GM12891 (cell line): ENCODE measurements at regions not wholly inside any gene's neighbourhood (a gene's known extent, or its start where the extent isn't known, plus 50 kb on each side); places are given as distances from the start of the nearest gene placed in this dataset.

ENCODE experiments used
- DNase-seq: peaks from one replicate; pipeline ENCODE4 v3.0.0; 2011; ENCODE audit warnings: low spot score; ENCODE audit not compliant: insufficient read length
- FAIRE-seq: peaks from 2 replicates; lab custom pipeline; 2011; peaks lifted over from hg19 to GRCh38; lab: Jason Lieb, UNC
- PAX5 ChIP-seq: IDR thresholded peaks from 2 replicates; pipeline ENCODE4 v1.6.1; 2011; ENCODE audit warnings: low read length, moderate library complexity, mild to moderate bottlenecking; ENCODE audit not compliant: insufficient read depth, severe bottlenecking
- POLR2A ChIP-seq: IDR thresholded peaks from 2 replicates; pipeline ENCODE4 v1.6.1; 2011; ENCODE audit warnings: low read depth, low read length, control low read depth
- POLR2AphosphoS5 ChIP-seq: IDR thresholded peaks from 2 replicates; pipeline ENCODE4 v1.6.1; 2011; ENCODE audit warnings: low read depth, low read length, control low read depth
- POU2F2 ChIP-seq: IDR thresholded peaks from 2 replicates; pipeline ENCODE4 v1.6.1; 2011; ENCODE audit warnings: low read depth, mild to moderate bottlenecking, control low read depth, low read length, moderate library complexity
- SPI1 ChIP-seq: IDR thresholded peaks from 2 replicates; pipeline ENCODE4 v1.6.1; 2011; ENCODE audit warnings: low read depth, low read length, control low read depth
- TAF1 ChIP-seq: IDR thresholded peaks from 2 replicates; pipeline ENCODE4 v1.6.1; 2011; ENCODE audit warnings: low read depth, low read length, control low read depth

DNA sequence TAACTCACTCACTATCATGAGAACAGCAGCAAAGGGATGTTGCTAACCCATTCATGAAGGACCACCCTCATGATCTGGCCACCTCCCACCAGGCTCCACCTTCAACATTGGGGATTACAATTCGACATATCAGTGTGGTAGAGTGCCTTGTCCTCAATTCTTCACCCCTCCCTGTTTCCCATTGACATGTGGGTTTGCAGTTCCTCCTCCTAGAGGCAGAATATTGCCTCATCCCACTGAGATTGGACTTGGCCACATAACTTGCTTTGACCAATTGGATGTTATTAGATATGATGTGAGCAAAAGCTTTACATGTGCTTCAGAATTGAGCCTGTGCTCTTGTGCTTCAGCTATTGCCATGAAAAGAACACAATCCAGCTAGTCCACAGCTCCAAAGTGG is 217.0 kb upstream of the CXCR4 start:
- FAIRE-seq (peak; percentile 13), DNase-seq (no peak)
- TF ChIP-seq POU2F2 (no peak), POLR2A (no peak), POLR2AphosphoS5 (no peak), PAX5 (no peak), SPI1 (no peak), TAF1 (no peak)

GRCh38 chr2:136332436-136333095 is 214.6 kb upstream of the CXCR4 start:
- FAIRE-seq (no peak), DNase-seq (no peak)
- TF ChIP-seq POLR2AphosphoS5, result no peak
- TF ChIP-seq TAF1, result no peak
- no peak for TF ChIP-seq PAX5
- no peak for TF ChIP-seq SPI1
- TF ChIP-seq POLR2A, result no peak
- no peak for TF ChIP-seq POU2F2

DNA sequence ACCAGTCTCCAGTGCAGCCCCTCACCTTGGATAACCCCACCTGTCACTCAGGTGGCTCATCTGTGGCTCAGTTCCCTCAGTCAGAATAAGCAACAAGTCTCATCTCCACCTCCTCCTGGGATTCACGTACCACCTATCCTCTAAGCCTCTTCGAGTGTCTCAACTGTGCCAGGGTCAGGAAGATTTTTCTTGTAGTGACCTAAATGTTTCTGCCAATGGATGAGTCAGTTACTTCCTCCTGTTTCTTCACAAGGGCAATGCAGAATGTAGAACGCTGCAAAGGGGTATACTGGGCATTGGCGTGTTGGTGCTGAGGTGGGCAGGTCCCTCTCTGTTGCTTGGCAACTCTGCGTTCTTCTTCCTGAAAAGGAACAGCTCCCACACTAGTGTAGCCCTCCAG is 213.3 kb upstream of the CXCR4 start:
- DNase-seq, result no peak
- TF ChIP-seq POLR2A (no peak), POLR2AphosphoS5 (no peak)
- FAIRE-seq, result no peak

DNA sequence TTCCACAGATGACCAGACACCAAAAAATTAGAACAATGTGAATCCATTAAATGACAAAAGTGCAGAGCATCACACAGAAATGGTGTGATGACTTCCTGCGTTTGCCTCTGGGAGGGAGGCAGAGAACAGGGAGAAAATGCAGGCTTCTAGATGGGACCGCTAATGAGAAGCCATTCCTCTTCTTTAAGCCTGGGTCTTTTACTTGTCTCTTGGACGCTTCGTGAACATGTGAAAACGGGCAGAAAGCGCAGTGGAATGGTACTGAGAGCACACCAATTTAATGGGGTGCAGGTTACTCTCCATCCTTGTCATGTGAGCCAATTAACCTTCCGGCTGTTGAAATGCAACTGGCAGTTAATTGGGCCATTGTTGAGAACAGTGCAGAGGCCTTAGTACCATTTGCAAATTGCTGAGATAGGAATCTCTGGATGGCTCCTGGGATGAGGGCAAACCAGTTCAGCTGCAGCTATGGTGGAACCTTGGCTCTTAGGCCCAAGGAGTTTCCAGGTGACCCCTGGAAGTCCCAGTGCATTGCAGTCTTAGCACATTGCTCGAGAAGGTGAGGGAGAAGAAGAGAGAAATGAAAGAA is 210.4 kb upstream of the CXCR4 start:
- no peak for DNase-seq
- no peak for TF ChIP-seq POLR2AphosphoS5
- no peak for TF ChIP-seq PAX5
- TF ChIP-seq TAF1, result no peak
- TF ChIP-seq POU2F2, result no peak
- no peak for FAIRE-seq

- TF ChIP-seq POLR2A (no peak), SPI1 (peak; percentile 35; the same call in 1 of the 2 replicates)
- peak; percentile 81 for FAIRE-seq
- DNase-seq, result no peak
Observed at GRCh38 chr2:136327162-136327852, 209.4 kb upstream of the CXCR4 start.

- TF ChIP-seq POU2F2 (no peak), POLR2A (no peak), PAX5 (no peak), POLR2AphosphoS5 (no peak), TAF1 (no peak), SPI1 (no peak)
- DNase-seq (no peak), FAIRE-seq (no peak)
Observed at GRCh38 chr2:136325844-136326331, 207.9 kb upstream of the CXCR4 start.

DNA sequence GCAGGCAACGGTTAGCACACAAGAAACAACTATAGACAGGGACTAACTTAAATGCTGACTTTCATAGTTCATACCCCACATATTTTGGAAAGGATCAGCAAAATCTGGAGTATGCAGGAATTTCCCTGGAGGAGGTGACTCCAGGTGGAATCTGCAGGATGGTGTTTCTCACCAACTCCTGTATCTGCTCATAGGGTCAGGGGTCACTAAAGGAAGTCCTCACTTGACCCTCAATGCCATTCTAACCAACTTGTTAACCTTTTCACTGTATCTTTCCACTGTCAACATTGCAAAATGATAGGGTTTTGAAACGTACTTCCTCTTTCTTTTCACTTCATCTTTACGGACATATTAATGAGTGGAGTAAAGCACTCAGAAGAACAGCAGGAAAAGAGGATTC is 207.0 kb upstream of the CXCR4 start:
- no peak for DNase-seq
- FAIRE-seq, result peak; percentile 41
- TF ChIP-seq POU2F2 (no peak), SPI1 (0 out of 2 replicates have a peak, but pooled peaks have one; percentile 22)

DNA sequence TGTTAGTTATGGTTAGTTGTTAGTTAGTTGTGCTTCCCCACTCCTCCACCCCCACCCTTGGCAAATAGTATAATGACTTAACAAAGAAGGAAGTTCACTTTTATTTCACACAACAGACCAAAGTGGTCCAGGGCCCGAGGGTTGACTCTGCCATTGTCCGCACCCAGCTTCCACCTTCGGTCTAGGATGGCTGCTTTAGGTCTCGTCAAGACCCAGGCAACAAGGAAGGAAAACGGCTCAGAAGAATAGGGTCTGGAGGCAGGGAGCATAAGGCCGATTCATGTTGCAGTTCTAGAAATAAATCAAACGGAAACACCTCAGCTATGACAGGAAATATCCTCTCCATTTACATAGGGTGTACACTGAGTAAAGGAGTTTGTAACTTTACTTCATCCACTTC is 206.0 kb upstream of the CXCR4 start:
- FAIRE-seq (no peak), DNase-seq (no peak)
- TF ChIP-seq POLR2AphosphoS5, result no peak
- no peak for TF ChIP-seq POLR2A
- no peak for TF ChIP-seq TAF1
- no peak for TF ChIP-seq SPI1
- no peak for TF ChIP-seq PAX5
- TF ChIP-seq POU2F2, result no peak

- no peak for TF ChIP-seq PAX5
- no peak for TF ChIP-seq POLR2A
- no peak for TF ChIP-seq TAF1
- TF ChIP-seq SPI1, result no peak
- TF ChIP-seq POLR2AphosphoS5, result no peak
- no peak for TF ChIP-seq POU2F2
- no peak for FAIRE-seq
Observed at GRCh38 chr2:136323195-136323594, 205.2 kb upstream of the CXCR4 start.

DNA sequence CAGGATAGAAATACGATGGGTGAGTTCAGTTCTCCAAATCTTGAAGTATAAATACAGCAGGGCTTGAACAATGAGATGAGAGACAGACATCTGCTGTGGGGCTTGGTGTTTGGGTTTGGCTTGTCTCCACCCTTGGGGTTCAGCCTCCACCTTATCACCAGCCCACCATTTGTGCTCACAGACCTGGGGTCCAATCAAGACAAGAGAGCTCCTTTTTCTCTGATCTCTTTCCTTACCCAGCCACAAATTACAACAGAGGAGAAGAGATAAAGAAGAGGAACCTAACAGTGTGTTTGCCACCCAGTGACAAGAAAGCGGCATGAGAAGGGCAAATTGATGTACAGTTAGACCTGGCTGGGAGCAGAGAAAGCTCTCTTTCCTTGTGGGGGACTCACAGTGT is 204.5 kb upstream of the CXCR4 start:
- TF ChIP-seq PAX5 (no peak), SPI1 (no peak), TAF1 (no peak), POLR2A (no peak), POLR2AphosphoS5 (no peak), POU2F2 (no peak)
- DNase-seq (no peak), FAIRE-seq (no peak)

More at GRCh38 chr2:136323195-136323594, 205.2 kb upstream of the CXCR4 start:
- DNase-seq, result no peak
